ENCODE measurements at regions not wholly inside any gene's neighbourhood (a gene's known extent, or its start where the extent isn't known, plus 50 kb on each side); places are given as distances from the start of the nearest gene placed in this dataset.

DNA sequence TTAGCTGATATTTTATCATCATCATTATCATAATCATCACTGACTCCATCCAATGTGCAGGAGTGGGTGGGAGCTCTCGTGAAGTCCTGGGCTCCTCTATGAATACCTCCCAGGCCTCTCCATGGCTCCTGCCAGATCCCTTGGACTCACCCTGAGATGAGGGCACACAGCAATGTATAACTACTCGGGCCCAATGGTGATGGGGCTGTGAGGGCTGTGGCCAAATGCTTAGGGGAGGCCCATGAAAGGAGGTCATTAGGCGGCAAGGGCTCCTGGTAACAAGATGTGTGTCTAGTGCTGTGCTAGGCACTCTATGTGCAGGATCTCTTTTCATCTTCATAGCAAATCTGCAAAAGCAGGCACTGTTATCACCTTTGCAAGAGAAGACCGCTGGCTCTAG is 270.9 kb downstream of the GLRX3 start:
- no peak for DNase-seq

GRCh38 chr10:130409331-130409730 is 273.1 kb downstream of the GLRX3 start:
- DNase-seq: no peak

GRCh38 chr10:130409931-130410330 is 273.7 kb downstream of the GLRX3 start:
- no peak for DNase-seq

- DNase-seq: no peak
These were observed 275.4 kb downstream of the GLRX3 start for GRCh38 chr10:130411496-130412085.

DNA sequence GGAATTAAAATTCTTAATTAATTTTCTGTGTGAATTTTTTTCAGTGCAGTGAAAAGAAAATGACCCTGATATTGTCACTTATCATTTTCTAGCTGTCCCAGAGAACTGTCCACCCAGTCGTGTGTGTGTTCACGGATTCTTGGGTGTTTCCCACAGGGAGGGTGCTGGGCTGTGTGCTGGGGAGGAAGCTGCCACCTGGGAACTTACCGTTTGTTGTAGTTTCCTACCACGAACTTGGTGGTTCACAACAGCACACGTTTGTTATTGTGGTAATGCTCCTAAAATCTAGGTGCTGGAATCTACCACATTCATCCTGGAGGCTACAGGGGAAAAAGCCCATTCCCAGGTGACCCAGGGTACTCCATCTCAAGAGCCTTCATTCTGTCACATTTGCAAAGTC is 276.1 kb downstream of the GLRX3 start:
- DNase-seq: no peak

DNA sequence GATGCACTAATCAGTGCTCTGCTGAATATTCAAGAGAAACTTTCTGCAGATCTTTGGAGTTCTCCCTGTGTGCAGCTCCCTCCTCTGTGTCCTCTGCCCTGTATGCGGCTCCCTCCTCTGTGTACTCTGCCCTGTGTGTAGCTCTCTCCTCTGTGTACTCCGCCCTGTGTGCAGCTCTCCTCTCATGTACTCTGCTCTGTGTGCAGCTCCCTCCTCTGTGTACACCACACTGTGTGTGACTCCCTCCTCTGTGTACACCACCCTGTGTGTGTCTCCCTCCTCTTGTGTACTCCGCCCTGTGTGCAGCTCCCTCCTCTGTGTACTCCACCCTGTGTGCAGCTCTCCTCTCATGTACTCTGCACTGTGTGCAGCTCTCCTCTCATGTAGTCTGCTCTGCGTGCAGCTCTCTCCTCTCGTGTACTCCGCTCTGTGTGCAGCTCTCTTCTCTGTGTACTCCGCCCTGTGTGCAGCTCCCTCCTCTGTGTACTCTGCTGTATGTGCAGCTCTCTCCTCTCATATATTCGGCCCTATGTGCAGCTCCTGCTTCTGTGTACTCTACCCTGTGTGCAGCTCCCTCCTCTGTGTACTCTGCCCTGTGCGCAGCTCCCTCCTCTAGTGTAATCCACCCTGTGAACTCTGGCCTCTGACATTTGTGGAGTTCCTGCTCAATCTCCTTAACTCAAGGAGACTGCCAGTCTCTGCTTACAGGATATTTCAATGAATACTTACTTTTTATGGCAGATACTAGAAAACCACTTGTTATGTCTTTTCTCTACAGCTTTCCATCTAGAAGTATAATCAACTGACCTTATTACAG is 280.4 kb downstream of the GLRX3 start:
- DNase-seq: no peak

GRCh38 chr10:130418731-130419130 is 282.5 kb downstream of the GLRX3 start:
- DNase-seq: no peak

DNA sequence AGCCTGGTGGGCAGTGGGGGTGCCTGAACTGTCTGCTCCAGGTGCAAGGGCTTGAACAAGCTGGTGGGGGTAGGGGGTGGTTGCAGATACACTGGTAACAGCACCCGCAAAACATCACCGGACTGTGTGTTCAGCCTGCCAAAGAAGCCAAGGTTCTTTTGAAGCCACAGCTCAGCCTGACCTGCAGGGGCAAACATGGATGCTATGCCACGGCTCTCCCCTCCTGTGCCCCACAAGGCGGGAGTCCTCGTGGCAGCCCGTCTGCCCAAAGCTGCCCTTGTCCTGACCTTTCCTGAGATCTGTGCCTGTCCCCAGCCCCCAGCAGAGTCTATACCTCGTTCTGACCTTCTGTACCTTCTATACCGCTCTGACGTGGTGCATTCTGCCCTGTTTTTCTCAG is 285.7 kb downstream of the GLRX3 start:
- no peak for DNase-seq

GRCh38 chr10:130422366-130423324 is 286.5 kb downstream of the GLRX3 start:
- no peak for DNase-seq

DNA sequence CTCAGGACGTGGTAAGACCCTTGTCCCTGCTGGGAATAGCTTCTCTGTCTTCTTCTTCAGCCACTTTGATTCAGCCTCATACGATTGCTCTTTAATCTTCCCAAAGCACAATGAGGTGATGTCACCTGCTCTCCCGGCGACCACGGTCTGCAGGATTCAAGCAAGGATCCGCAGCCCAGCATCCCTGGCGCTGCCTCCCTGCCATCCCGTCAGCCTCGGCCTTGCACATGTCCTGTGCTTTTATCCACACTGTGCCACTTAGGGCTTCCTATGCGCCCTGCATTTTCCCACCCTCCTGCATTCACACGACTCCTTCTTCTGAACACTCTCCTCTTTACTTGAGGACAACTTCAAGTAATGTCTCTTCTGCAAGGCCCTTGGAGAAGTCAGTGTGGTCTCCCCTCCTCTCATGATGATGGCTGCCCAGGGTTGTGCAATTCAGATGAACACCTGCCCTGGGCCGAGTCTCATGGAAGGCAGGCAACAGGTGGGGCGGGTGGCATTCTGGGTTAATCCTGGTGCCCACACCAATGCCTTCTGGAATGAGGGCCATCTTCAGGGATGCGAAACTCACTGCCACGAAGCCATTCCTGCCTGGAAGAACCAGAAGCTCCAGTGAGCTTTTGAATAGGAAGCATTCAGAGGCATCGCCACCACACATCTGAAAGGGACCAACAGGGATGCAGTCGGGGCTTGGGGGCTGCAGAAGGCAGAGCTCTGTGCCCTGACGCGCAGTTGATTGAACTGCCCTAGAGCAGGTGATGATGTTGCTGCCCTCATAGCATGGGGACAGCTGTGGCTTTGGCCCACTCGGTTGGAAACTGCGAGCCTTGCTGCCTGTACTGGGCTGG is 287.5 kb downstream of the GLRX3 start:
- DNase-seq: no peak

DNA sequence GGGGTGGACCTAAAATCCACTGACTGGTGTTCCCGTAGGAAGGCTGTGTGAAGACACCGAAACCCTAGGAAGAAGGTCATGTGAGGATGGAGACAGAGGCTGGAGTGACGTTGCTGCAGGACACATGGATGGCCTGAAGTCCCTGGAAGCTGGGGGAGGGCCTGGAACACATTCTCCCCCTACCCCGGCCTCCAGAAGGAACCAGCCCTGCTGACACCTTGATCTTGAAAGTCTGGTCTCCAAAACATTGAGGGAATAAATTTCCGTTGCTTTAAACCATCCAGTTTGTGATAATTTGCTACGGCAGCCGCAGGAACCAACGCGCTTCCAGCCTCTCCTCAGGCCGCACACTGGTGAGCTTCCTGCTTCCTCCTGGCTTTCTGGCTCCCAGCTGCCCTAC is 288.2 kb downstream of the GLRX3 start:
- DNase-seq: no peak

DNA sequence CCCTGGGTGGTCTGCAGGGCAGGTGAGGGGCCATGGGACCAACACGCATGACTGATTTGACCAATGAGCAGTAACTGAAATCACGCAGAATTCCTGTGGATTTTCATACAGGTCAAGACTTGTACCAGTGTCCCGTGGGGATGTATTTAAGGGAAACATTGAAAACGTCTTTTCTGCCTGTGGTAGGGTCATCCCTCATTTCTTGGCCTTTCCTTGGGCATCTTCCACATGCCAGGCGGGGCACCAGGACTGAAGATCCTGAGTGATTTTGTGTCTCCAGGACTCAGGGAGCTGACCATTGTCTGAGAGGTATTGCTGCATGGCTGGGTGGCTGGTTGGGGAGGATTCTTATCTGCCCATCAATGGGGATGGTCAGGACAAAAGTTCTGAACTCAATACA is 289.0 kb downstream of the GLRX3 start:
- DNase-seq: no peak

DNA sequence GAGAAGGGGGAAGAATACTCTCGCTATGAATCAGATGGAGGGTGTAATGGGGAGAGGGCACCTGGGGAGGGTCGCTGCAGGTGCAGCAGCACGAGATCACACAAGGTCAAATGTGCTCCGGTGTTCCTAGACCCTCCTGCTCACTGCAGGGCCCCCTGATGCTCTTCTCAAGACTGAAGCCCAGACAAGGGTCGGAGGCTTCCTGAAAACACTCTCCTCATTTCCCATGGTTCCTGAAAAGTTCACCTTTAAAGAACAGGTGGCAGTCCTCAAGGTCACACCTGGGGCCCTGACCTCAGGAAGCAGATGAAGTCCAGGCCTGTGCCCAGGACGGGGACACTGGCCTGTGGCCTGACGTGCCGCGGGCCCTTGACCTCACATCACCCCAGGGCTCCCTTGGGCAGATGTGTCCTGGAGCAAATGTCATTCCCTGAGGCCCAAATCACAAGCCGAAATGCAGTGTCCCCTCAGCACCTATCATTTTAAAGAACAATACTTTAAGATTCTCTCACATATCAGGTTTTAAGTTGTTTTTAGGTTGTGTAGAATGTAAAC is 289.8 kb downstream of the GLRX3 start:
- DNase-seq: no peak

- DNase-seq: no peak
These were observed 291.1 kb downstream of the GLRX3 start for GRCh38 chr10:130427216-130427722.

GRCh38 chr10:130428936-130429335 is 292.7 kb downstream of the GLRX3 start:
- DNase-seq: no peak

DNA sequence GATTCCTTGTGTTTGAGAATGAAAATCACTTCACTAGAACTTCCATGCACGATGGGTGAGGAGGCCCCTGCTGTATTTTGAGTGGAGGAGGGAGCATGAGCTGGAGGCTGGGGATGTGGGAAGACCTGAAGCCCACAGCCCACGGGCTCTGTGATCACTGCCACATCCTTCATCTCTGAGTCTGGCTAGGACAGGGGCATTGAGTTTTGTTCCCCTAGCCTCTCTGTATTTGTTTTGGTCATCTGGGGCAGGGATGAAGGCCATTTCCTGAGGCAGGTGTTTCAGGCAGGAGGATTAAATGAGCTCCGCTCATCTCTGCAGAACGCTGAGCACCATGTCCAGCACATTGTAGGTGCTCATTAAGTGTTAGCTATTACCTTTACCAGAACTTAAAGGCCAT is 293.6 kb downstream of the GLRX3 start:
- no peak for DNase-seq

GRCh38 chr10:130430291-130430690 is 294.1 kb downstream of the GLRX3 start:
- no peak for DNase-seq

DNA sequence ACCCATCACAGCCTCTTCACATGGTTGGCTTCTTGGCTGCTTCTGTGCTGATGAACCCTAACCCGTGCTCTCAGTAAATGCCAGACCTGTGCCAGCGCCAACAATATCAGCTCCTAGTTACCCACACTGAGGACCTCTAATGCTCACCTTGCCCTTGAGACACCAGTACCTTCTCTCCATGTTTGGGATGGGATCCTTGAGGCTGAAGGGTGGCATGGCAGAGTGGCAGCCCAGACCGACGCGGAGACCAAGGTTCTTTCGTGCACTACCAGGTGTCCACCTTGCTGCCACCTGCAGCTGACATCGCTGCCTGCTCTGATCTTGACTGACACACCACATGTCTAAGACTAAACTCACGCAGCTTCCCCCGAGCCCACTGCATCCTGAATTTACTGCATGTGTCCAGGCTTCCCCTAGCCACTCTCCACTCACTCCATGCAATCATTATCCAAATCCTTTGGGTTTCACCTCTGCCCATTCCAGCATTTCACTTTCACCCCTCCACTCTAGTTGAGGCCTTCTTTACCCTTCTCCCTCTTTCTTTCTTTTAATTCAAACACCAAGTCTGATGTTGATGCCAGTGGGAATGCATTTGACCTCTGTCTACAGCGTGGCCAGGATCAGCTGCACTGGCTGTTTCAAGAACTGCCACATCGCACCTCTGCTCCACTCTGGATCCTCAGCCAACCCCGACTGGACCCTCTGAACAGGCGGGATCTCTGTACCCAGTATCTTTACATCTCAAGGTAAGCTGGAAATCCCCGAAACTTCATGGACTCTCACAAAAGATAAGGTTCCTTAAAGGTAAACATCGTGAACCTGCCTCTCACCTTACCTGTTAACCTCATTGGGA is 294.9 kb downstream of the GLRX3 start:
- DNase-seq: no peak

GRCh38 chr10:130432271-130432670 is 296.1 kb downstream of the GLRX3 start:
- DNase-seq: no peak

DNA sequence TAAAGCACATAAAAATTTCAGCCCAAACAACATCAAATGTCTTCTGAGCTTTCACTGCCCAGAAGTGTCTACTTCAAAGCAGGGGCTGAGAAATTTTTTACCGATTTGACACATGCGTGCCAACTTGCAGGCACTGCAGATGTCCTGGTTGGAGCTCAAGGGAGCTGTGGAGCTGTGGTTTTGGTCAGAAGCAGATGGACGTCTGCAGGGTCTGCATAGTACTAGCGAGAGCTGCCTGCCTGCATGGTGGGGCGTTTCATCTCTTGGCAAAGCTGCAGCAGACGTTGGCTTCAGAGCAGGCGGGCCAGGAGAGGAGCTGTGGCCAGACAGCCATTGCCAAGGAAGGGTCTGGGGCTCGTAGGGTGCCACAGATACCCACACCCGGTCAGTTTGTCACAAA is 296.7 kb downstream of the GLRX3 start:
- DNase-seq: no peak

Data from Kasumi-1 (cell line).